ENCODE measurements at regions not wholly inside any gene's neighbourhood (a gene's known extent, or its start where the extent isn't known, plus 50 kb on each side); places are given as distances from the start of the nearest gene placed in this dataset.

- TF ChIP-seq EZH2 (IDR thresholded peaks at IDR 0.05; ENCODE audit: low read length) (no peak), CTCF (optimal IDR thresholded peaks at IDR 0.05 in 1 of 3, IDR thresholded peaks at IDR 0.05 in 1 of 3, conservative IDR thresholded peaks at IDR 0.05 in 1 of 3; ENCODE audit: extremely low read depth in 1 of 3, insufficient read depth in 2 of 3, low read length in 3 of 3) (no peak)
Measured at GRCh38 chr3:28791713-28792255, 443.2 kb upstream of the AZI2 start.

Data from keratinocyte (primary cell).